ENCODE measurements at regions not wholly inside any gene's neighbourhood (a gene's known extent, or its start where the extent isn't known, plus 50 kb on each side); places are given as distances from the start of the nearest gene placed in this dataset.

GRCh38 chr6:1047981-1048541, 263.8 kb upstream of the FOXQ1 start:
- TF ChIP-seq TAF1 (IDR thresholded peaks at IDR 0.05; ENCODE audit: borderline replicate concordance, insufficient read depth, low read length): no peak
- TF ChIP-seq POLR2AphosphoS5 (IDR thresholded peaks at IDR 0.05; ENCODE audit: low read depth, low read length): no peak
